ENCODE measurements at regions not wholly inside any gene's neighbourhood (a gene's known extent, or its start where the extent isn't known, plus 50 kb on each side); places are given as distances from the start of the nearest gene placed in this dataset.

GRCh38 chr5:97449172-97449571 lies 266.1 kb upstream of the RIOK2 start:
- Histone ChIP-seq H3K27me3 (ENCODE audit: control insufficient read depth in 1 of 2, insufficient read depth in 2 of 2, low read length in 1 of 2) (no peaks in the 10 kb centered on the region), H3K9me3 (ENCODE audit: control insufficient read depth, low read length) (peaks cover 2% of the 10 kb centered on the region), H3K4me1 (ENCODE audit: control insufficient read depth in 1 of 2, insufficient read depth in 2 of 2, low read length in 2 of 2) (no peaks in the 10 kb centered on the region), H3K27ac (ENCODE audit: low read depth in 1 of 2, low read length in 2 of 2) (no peak overlapping the region), H3K4me3 (ENCODE audit: low read length in 2 of 2) (no peak overlapping the region), H3K36me3 (ENCODE audit: control insufficient read depth in 1 of 2, insufficient read depth in 2 of 2, low read length in 1 of 2) (no peaks in the 10 kb centered on the region)
- 51 to 54% methylated on average over 3 of the region's 3 CpGs for WGBS, 2 donors
- DNase-seq (no peak), ATAC-seq (ENCODE audit: low FRiP score) (no peak)
- intact Hi-C loops (cut with DNase I): no loop called here

GRCh38 chr5:97452646-97453045 lies 269.6 kb upstream of the RIOK2 start:
- Histone ChIP-seq H3K36me3 (ENCODE audit: control insufficient read depth in 1 of 2, insufficient read depth in 2 of 2, low read length in 1 of 2) (no peaks in the 10 kb centered on the region), H3K4me3 (ENCODE audit: low read length in 2 of 2) (no peak overlapping the region), H3K27ac (ENCODE audit: low read depth in 1 of 2, low read length in 2 of 2) (no peak overlapping the region), H3K9me3 (ENCODE audit: control insufficient read depth, low read length) (no peaks in the 10 kb centered on the region), H3K27me3 (ENCODE audit: control insufficient read depth in 1 of 2, insufficient read depth in 2 of 2, low read length in 1 of 2) (no peaks in the 10 kb centered on the region), H3K4me1 (ENCODE audit: control insufficient read depth in 1 of 2, insufficient read depth in 2 of 2, low read length in 2 of 2) (no peaks in the 10 kb centered on the region)
- intact Hi-C loops (cut with DNase I): no loop called here
- DNase-seq: no peak
- no peak for ATAC-seq (ENCODE audit: low FRiP score)

- intact Hi-C loops (cut with DNase I): no loop called here
- 82 to 86% methylated on average over 2 of the region's 2 CpGs for WGBS, 2 donors
- no peak overlapping the region for H3K4me3 ChIP-seq (ENCODE audit: low read length in 2 of 2)
- H3K27me3 ChIP-seq (ENCODE audit: control insufficient read depth in 1 of 2, insufficient read depth in 2 of 2, low read length in 1 of 2): no peaks in the 10 kb centered on the region
- no peak overlapping the region for H3K27ac ChIP-seq (ENCODE audit: low read depth in 1 of 2, low read length in 2 of 2)
- no peaks in the 10 kb centered on the region for H3K4me1 ChIP-seq (ENCODE audit: control insufficient read depth in 1 of 2, insufficient read depth in 2 of 2, low read length in 2 of 2)
- H3K36me3 ChIP-seq (ENCODE audit: control insufficient read depth in 1 of 2, insufficient read depth in 2 of 2, low read length in 1 of 2): no peaks in the 10 kb centered on the region
- ATAC-seq (ENCODE audit: low FRiP score) (no peak), DNase-seq (no peak)
- no peaks in the 10 kb centered on the region for H3K9me3 ChIP-seq (ENCODE audit: control insufficient read depth, low read length)
Measured at GRCh38 chr5:97453263-97453662, 270.2 kb upstream of the RIOK2 start.

- H3K36me3 ChIP-seq (ENCODE audit: control insufficient read depth in 1 of 2, insufficient read depth in 2 of 2, low read length in 1 of 2): no peaks in the 10 kb centered on the region
- no peaks in the 10 kb centered on the region for H3K4me1 ChIP-seq (ENCODE audit: control insufficient read depth in 1 of 2, insufficient read depth in 2 of 2, low read length in 2 of 2)
- intact Hi-C loops (cut with DNase I): no loop called here
- H3K9me3 ChIP-seq (ENCODE audit: control insufficient read depth, low read length): no peaks in the 10 kb centered on the region
- no peak for ATAC-seq (ENCODE audit: low FRiP score)
- no peak for DNase-seq
- H3K27me3 ChIP-seq (ENCODE audit: control insufficient read depth in 1 of 2, insufficient read depth in 2 of 2, low read length in 1 of 2): no peaks in the 10 kb centered on the region
- H3K27ac ChIP-seq (ENCODE audit: low read depth in 1 of 2, low read length in 2 of 2): no peak overlapping the region
- no peak overlapping the region for H3K4me3 ChIP-seq (ENCODE audit: low read length in 2 of 2)
Measured at GRCh38 chr5:97454015-97454414, 271.0 kb upstream of the RIOK2 start.

- H3K36me3 ChIP-seq (ENCODE audit: control insufficient read depth in 1 of 2, insufficient read depth in 2 of 2, low read length in 1 of 2): no peaks in the 10 kb centered on the region
- no peaks in the 10 kb centered on the region for H3K4me1 ChIP-seq (ENCODE audit: control insufficient read depth in 1 of 2, insufficient read depth in 2 of 2, low read length in 2 of 2)
- H3K4me3 ChIP-seq (ENCODE audit: low read length in 2 of 2): no peak overlapping the region
- H3K27ac ChIP-seq (ENCODE audit: low read depth in 1 of 2, low read length in 2 of 2): no peak overlapping the region
- DNase-seq: no peak
- H3K9me3 ChIP-seq (ENCODE audit: control insufficient read depth, low read length): no peaks in the 10 kb centered on the region
- no peaks in the 10 kb centered on the region for H3K27me3 ChIP-seq (ENCODE audit: control insufficient read depth in 1 of 2, insufficient read depth in 2 of 2, low read length in 1 of 2)
- no peak for ATAC-seq (ENCODE audit: low FRiP score)
- 78 to 87% methylated on average over 1 of the region's 1 CpG for WGBS, 2 donors
- intact Hi-C loops (cut with DNase I): no loop called here
Measured at GRCh38 chr5:97455996-97456395, 272.9 kb upstream of the RIOK2 start.

- ATAC-seq (ENCODE audit: low FRiP score) (no peak), DNase-seq (no peak)
- Histone ChIP-seq H3K27me3 (ENCODE audit: control insufficient read depth in 1 of 2, insufficient read depth in 2 of 2, low read length in 1 of 2) (no peaks in the 10 kb centered on the region), H3K9me3 (ENCODE audit: control insufficient read depth, low read length) (no peaks in the 10 kb centered on the region), H3K4me3 (ENCODE audit: low read length in 2 of 2) (no peak overlapping the region), H3K36me3 (ENCODE audit: control insufficient read depth in 1 of 2, insufficient read depth in 2 of 2, low read length in 1 of 2) (no peaks in the 10 kb centered on the region), H3K27ac (ENCODE audit: low read depth in 1 of 2, low read length in 2 of 2) (no peak overlapping the region), H3K4me1 (ENCODE audit: control insufficient read depth in 1 of 2, insufficient read depth in 2 of 2, low read length in 2 of 2) (no peaks in the 10 kb centered on the region)
- intact Hi-C loops (cut with DNase I): no loop called here
- 83 to 85% methylated on average over 5 of the region's 5 CpGs for WGBS, 2 donors
Measured at GRCh38 chr5:97458851-97459250, 275.8 kb upstream of the RIOK2 start.

- no peak overlapping the region for H3K27ac ChIP-seq (ENCODE audit: low read depth in 1 of 2, low read length in 2 of 2)
- ATAC-seq (ENCODE audit: low FRiP score) (peak; percentile 22), DNase-seq (no peak)
- peaks cover 5% of the 10 kb centered on the region for H3K9me3 ChIP-seq (ENCODE audit: control insufficient read depth, low read length)
- intact Hi-C loops (cut with DNase I): no loop called here
- no peak overlapping the region for H3K4me3 ChIP-seq (ENCODE audit: low read length in 2 of 2)
- H3K36me3 ChIP-seq (ENCODE audit: control insufficient read depth in 1 of 2, insufficient read depth in 2 of 2, low read length in 1 of 2): no peaks in the 10 kb centered on the region
- H3K27me3 ChIP-seq (ENCODE audit: control insufficient read depth in 1 of 2, insufficient read depth in 2 of 2, low read length in 1 of 2): no peaks in the 10 kb centered on the region
- WGBS, 2 donors: 87 to 92% methylated on average over 10 of the region's 10 CpGs
- no peaks in the 10 kb centered on the region for H3K4me1 ChIP-seq (ENCODE audit: control insufficient read depth in 1 of 2, insufficient read depth in 2 of 2, low read length in 2 of 2)
Measured at GRCh38 chr5:97471951-97472350, 288.9 kb upstream of the RIOK2 start.

GRCh38 chr5:97475847-97476246 lies 292.8 kb upstream of the RIOK2 start:
- intact Hi-C loops (cut with DNase I): no loop called here
- no peak overlapping the region for H3K27ac ChIP-seq (ENCODE audit: low read depth in 1 of 2, low read length in 2 of 2)
- H3K4me3 ChIP-seq (ENCODE audit: low read length in 2 of 2): no peak overlapping the region
- 86 to 88% methylated on average over 3 of the region's 3 CpGs for WGBS, 2 donors
- DNase-seq (no peak), ATAC-seq (ENCODE audit: low FRiP score) (no peak)
- H3K4me1 ChIP-seq (ENCODE audit: control insufficient read depth in 1 of 2, insufficient read depth in 2 of 2, low read length in 2 of 2): no peaks in the 10 kb centered on the region
- H3K36me3 ChIP-seq (ENCODE audit: control insufficient read depth in 1 of 2, insufficient read depth in 2 of 2, low read length in 1 of 2): no peaks in the 10 kb centered on the region
- H3K27me3 ChIP-seq (ENCODE audit: control insufficient read depth in 1 of 2, insufficient read depth in 2 of 2, low read length in 1 of 2): no peaks in the 10 kb centered on the region
- no peaks in the 10 kb centered on the region for H3K9me3 ChIP-seq (ENCODE audit: control insufficient read depth, low read length)

- H3K4me1 ChIP-seq (ENCODE audit: control insufficient read depth in 1 of 2, insufficient read depth in 2 of 2, low read length in 2 of 2): no peaks in the 10 kb centered on the region
- WGBS, 2 donors: 73 to 81% methylated on average over 2 of the region's 2 CpGs
Measured at GRCh38 chr5:97476852-97477534, 293.9 kb upstream of the RIOK2 start.

More at GRCh38 chr5:97476852-97477534, 293.9 kb upstream of the RIOK2 start:
- no peak overlapping the region for H3K27ac ChIP-seq (ENCODE audit: low read depth in 1 of 2, low read length in 2 of 2)
- ATAC-seq (ENCODE audit: low FRiP score) (no peak), DNase-seq (no peak)
- intact Hi-C loops (cut with DNase I): no loop called here
- no peaks in the 10 kb centered on the region for H3K27me3 ChIP-seq (ENCODE audit: control insufficient read depth in 1 of 2, insufficient read depth in 2 of 2, low read length in 1 of 2)
- no peak overlapping the region for H3K4me3 ChIP-seq (ENCODE audit: low read length in 2 of 2)
- no peaks in the 10 kb centered on the region for H3K36me3 ChIP-seq (ENCODE audit: control insufficient read depth in 1 of 2, insufficient read depth in 2 of 2, low read length in 1 of 2)
- no peaks in the 10 kb centered on the region for H3K9me3 ChIP-seq (ENCODE audit: control insufficient read depth, low read length)

All from aorta (tissue), 5 donors.